PC-3 (cell line): ENCODE measurements at regions not wholly inside any gene's neighbourhood (a gene's known extent, or its start where the extent isn't known, plus 50 kb on each side); places are given as distances from the start of the nearest gene placed in this dataset.
"Not testable (repeated sequence)": the region's sequence is repeated elsewhere in the genome, so short reads cannot be mapped to it uniquely, and the experiment has no call there.

Source experiments
- ATAC-seq: fragments of 200-7000 bp; cut with Tn5 transposase; 2 replicates; pipeline ENCODE4 v1.9.1; 2020; ENCODE audit warnings: mild to moderate bottlenecking, moderate library complexity
- BruUV-seq: library from RNA; stranded (reverse); fragments of 400-500 nt; replicated peaks from 2 replicates; lab custom pipeline; 2021; lab: Mats Ljungman, UMichigan
- CTCF ChIA-PET: fragments of 300-600 bp; sonication (Branson Sonifier 250); formaldehyde crosslinking; loops from one replicate; lab custom pipeline; 2022; ENCODE audit warnings: antibody characterized with exemption; lab: Charles Lee
- POLR2A ChIA-PET: fragments of 300-600 bp; sonication (Branson Sonifier 250); formaldehyde crosslinking; loops from one replicate; lab custom pipeline; 2022; ENCODE audit warnings: antibody characterized with exemption; ENCODE audit not compliant: unreplicated experiment; lab: Charles Lee
- DNase-seq: peaks from one replicate; pipeline ENCODE4 v3.0.0-alpha.2; 2015
- H2AFZ ChIP-seq: fragments of 300-600 bp; sonication (generic); 2 replicates; pipeline ENCODE4 v1.6.0; 2016; ENCODE audit warnings: antibody characterized with exemption, low read length
- H3F3A ChIP-seq: fragments of 300-600 bp; sonication (generic); one replicate; pipeline ENCODE4 v1.6.0; 2017; ENCODE audit warnings: antibody characterized with exemption, low read length, control low read depth, mild to moderate bottlenecking; ENCODE audit not compliant: unreplicated experiment
- H3K27ac ChIP-seq: fragments of 300-600 bp; sonication (generic); 2 replicates; pipeline ENCODE4 v1.5.1; 2016; ENCODE audit warnings: mild to moderate bottlenecking, low read length
- H3K27me3 ChIP-seq: fragments of 300-600 bp; sonication (generic); 2 replicates; pipeline ENCODE4 v1.6.1; 2016; ENCODE audit warnings: low read length, mixed read lengths
- H3K36me3 ChIP-seq: fragments of 300-600 bp; sonication (generic); 2 replicates; pipeline ENCODE4 v1.6.1; 2016; ENCODE audit warnings: low read depth, mixed run types, low read length, mixed read lengths
- H3K4me1 ChIP-seq: fragments of 300-600 bp; sonication (generic); 2 replicates; pipeline ENCODE4 v1.5.1; 2016; ENCODE audit warnings: low read length; ENCODE audit not compliant: insufficient read depth
- H3K4me2 ChIP-seq: fragments of 300-600 bp; sonication (generic); 2 replicates; pipeline ENCODE4 v1.6.0; 2016; ENCODE audit warnings: low read length
- H3K4me3 ChIP-seq: fragments of 300-600 bp; sonication (generic); 2 replicates; pipeline ENCODE4 v1.5.1; 2016; ENCODE audit warnings: mild to moderate bottlenecking, low read length, mixed read lengths
- H3K79me2 ChIP-seq: fragments of 300-600 bp; sonication (generic); 2 replicates; pipeline ENCODE4 v1.6.1; 2017; ENCODE audit warnings: low read length, mixed read lengths
- H3K9ac ChIP-seq: fragments of 300-600 bp; sonication (generic); 2 replicates; pipeline ENCODE4 v1.6.0; 2016; ENCODE audit warnings: mild to moderate bottlenecking, low read length
- H3K9me2 ChIP-seq: fragments of 300-600 bp; sonication (generic); replicated peaks from 2 replicates; pipeline ENCODE4 v1.6.1; 2016; ENCODE audit warnings: mixed run types, low read length, mixed read lengths
- H3K9me3 ChIP-seq: fragments of 300-600 bp; sonication (generic); 2 replicates; pipeline ENCODE4 v1.6.1; 2016; ENCODE audit warnings: low read length, mixed read lengths
- H4K20me1 ChIP-seq: fragments of 300-600 bp; sonication (generic); 2 replicates; pipeline ENCODE4 v1.6.1; 2016; ENCODE audit warnings: low read length, mixed read lengths
- EZH2 ChIP-seq: fragments of 300-600 bp; sonication (generic); IDR thresholded peaks from one replicate; pipeline ENCODE4 v1.6.1; 2017; ENCODE audit warnings: antibody characterized with exemption, mild to moderate bottlenecking, low read length; ENCODE audit not compliant: unreplicated experiment
- EZH2phosphoT487 ChIP-seq: fragments of 300-600 bp; sonication (generic); IDR thresholded peaks from 2 replicates; pipeline ENCODE4 v1.6.1; 2018; ENCODE audit warnings: mild to moderate bottlenecking, antibody characterized with exemption, low read length, borderline replicate concordance
- intact Hi-C: fragments of 100-400 bp; cut with micrococcal nuclease; formaldehyde crosslinking; loops from 2 replicates; pipeline ENCODE4 v1.9.0; 2023
- TF ChIP-seq, protein P1 (sequence below): fragments of 300-600 bp; sonication (generic); conservative IDR thresholded peaks from 2 replicates; pipeline ENCODE4 v1.5.1; 2017; ENCODE audit warnings: antibody characterized with exemption, low read depth, mild to moderate bottlenecking, low read length

DNA sequence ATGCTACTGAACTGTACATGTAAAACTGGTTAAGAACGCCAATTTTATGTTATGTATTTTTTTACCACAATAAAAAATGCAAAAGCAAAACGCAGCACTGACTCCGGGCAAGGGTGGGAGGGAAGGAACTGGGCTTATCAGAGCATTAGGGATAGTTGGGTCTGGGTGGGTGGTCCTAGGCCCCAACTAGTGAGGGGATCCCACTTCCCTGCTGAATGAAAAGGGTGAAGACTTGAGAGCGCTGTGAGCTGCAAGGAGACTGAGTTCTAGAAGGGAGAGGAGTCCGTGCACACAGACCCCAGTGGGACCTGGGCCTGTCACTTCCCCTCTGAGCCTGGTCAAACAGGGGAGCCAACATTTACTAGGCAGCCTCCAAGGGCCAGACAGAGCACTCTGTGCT is 98.6 kb downstream of the TPRA1 start:
- no TSS peak for BruUV-seq

DNA sequence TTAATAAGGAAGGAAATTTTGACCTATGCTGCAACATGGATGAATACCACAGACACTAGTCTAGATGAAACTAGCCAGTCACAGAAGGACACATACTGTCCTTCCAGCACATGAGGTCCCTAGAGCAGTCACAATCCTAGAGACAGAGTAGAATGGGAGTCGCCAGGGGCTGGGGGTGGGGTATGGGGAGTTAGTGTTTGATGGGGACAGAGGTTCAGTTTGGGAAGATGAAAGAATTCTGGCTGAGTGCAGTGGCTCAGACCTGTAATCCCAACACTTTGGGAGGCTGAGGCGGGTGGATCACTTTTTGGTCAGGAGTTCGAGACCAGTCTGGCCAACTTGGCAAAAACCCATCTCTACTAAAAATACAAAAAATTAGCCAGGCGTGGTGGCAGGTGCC is 99.2 kb downstream of the TPRA1 start:
- intact Hi-C loops: no loop called here
- ATAC-seq (no peak), DNase-seq (no peak)
- Histone ChIP-seq H3K4me2 (no peak overlapping the region), H3K4me3 (no peak overlapping the region), H2AFZ (no peak overlapping the region), H4K20me1 (no peaks in the 10 kb centered on the region), H3F3A (no peaks in the 10 kb centered on the region), H3K9me2 (no peaks in the 10 kb centered on the region), H3K27ac (no peak overlapping the region), H3K4me1 (no peaks in the 10 kb centered on the region), H3K9ac (no peak overlapping the region), H3K9me3 (no peaks in the 10 kb centered on the region), H3K79me2 (no peaks in the 10 kb centered on the region), H3K27me3 (no peaks in the 10 kb centered on the region), H3K36me3 (no peaks in the 10 kb centered on the region)
- no TSS peak for BruUV-seq
- POLR2A ChIA-PET: no interaction called here
- CTCF ChIA-PET: no interaction called here
- TF ChIP-seq EZH2phosphoT487 (no peak), EZH2 (no peak)
- TF ChIP-seq, protein P1, sequence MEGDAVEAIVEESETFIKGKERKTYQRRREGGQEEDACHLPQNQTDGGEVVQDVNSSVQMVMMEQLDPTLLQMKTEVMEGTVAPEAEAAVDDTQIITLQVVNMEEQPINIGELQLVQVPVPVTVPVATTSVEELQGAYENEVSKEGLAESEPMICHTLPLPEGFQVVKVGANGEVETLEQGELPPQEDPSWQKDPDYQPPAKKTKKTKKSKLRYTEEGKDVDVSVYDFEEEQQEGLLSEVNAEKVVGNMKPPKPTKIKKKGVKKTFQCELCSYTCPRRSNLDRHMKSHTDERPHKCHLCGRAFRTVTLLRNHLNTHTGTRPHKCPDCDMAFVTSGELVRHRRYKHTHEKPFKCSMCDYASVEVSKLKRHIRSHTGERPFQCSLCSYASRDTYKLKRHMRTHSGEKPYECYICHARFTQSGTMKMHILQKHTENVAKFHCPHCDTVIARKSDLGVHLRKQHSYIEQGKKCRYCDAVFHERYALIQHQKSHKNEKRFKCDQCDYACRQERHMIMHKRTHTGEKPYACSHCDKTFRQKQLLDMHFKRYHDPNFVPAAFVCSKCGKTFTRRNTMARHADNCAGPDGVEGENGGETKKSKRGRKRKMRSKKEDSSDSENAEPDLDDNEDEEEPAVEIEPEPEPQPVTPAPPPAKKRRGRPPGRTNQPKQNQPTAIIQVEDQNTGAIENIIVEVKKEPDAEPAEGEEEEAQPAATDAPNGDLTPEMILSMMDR: no peak

More for the DNA sequence above, 98.6 kb downstream of the TPRA1 start:
- POLR2A ChIA-PET: no interaction called here
- Histone ChIP-seq H3F3A (no peaks in the 10 kb centered on the region), H3K4me3 (no peak overlapping the region), H2AFZ (no peak overlapping the region), H4K20me1 (no peaks in the 10 kb centered on the region), H3K4me1 (no peaks in the 10 kb centered on the region), H3K9me3 (no peaks in the 10 kb centered on the region), H3K79me2 (no peaks in the 10 kb centered on the region), H3K9me2 (no peaks in the 10 kb centered on the region), H3K4me2 (no peak overlapping the region), H3K9ac (no peak overlapping the region), H3K36me3 (no peaks in the 10 kb centered on the region), H3K27me3 (no peaks in the 10 kb centered on the region), H3K27ac (no peak overlapping the region)
- CTCF ChIA-PET: no interaction called here
- no peak for DNase-seq
- no peak for TF ChIP-seq EZH2phosphoT487
- TF ChIP-seq EZH2: no peak
- TF ChIP-seq, protein P1: no peak
- ATAC-seq: no peak
- intact Hi-C loops: no loop called here

DNA sequence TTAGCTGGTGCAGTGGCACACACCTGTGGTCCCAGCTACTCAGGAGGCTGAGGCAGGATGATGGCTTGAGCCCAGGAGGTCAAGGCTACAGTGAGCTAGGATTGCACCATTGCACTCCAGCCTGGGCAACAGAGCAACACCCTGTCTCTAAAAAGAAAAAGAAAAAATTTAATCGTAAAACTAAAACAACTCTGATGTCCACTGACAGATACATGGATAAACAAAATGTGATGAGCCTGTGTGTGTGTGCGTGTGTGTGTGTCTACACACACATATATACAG is 99.6 kb downstream of the TPRA1 start:
- H3K27me3 ChIP-seq, ATAC-seq, H3K4me3 ChIP-seq, H3K9ac ChIP-seq, H3F3A ChIP-seq, H3K9me3 ChIP-seq, H4K20me1 ChIP-seq, H3K9me2 ChIP-seq, H3K4me1 ChIP-seq, H3K27ac ChIP-seq, H3K36me3 ChIP-seq, POLR2A ChIA-PET, DNase-seq, H3K4me2 ChIP-seq, intact Hi-C loops, BruUV-seq, H2AFZ ChIP-seq, H3K79me2 ChIP-seq, CTCF ChIA-PET: not testable (repeated sequence)
